ENCODE measurements at regions not wholly inside any gene's neighbourhood (a gene's known extent, or its start where the extent isn't known, plus 50 kb on each side); places are given as distances from the start of the nearest gene placed in this dataset.
A peak's percentile ranks its signal among the peaks of the same experiment; 100 is the strongest.
"Not testable (repeated sequence)": the region's sequence is repeated elsewhere in the genome, so short reads cannot be mapped to it uniquely, and the experiment has no call there.

DNA sequence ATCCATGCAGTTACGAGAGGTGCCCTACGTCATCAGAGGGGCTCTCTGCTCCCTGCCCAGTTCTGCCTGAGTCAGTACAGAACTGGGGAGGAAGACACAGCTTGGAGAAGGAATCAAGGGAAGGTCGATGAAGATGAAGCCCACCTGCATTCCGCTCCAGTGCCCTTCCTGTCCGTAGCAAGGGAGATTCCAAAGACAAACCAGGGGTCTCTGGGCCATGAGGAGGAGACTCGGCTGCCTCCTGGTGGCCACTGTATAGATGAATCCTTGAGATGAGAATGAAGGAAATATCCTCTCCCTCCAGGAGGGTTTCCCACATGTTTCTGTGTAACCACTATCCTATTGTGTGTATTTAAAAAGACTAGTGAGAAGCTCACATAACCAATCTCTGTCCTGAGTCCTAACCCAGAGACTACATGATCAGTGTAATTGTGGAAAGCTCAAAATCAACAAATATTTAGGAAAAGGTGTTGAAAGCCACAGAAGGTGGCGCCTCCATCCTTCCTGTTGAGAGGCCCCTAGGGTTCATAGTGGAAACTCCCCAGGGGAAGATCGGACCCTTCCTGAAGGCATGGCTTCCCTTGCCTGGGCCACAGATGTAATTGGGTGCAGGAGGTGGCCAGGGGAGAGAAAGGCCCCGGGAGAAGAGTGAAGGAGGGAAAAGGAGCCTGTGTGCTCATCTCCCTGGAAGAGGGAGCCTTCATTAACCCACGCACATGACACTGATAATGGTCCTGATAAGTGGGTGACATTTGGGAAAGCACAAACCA, 67.0 kb upstream of the LYZL2 start:
- not testable (repeated sequence) for DNase-seq

DNA sequence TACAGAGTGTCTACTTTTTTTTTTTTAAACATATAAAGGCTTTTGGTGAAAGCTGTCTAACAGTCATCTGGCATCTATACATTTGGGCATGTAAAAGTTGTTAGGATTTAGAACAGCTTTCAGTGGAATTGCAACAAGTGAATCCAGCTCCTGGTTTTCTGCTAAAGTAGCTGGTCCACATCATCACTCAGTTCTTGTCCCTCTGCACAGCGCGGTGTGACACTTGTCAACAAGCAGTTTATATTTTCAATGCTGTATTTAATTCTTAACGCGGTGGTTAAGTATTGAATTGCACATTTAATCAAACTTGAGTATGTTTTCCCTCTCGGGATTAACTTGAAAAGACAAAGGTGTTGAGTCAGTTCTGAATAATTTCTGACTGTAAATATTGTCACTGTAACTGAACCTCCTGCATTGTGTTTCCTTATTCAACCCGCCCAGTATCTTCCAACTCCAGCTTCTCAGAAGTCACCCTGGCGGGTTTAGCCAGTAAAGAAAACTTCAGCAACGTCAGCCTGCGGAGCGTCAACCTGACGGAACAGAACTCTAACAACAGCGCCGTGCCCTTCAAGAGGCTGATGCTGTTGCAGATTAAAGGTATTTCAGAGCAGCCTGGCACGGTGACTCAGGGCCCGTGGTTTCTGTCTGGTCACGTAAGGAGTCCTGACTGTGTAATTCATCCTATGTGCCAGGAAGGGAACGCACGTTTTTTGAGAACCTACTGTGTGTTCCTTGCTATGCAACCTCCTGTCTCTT, 66.1 kb upstream of the LYZL2 start:
- not testable (repeated sequence) for DNase-seq

DNA sequence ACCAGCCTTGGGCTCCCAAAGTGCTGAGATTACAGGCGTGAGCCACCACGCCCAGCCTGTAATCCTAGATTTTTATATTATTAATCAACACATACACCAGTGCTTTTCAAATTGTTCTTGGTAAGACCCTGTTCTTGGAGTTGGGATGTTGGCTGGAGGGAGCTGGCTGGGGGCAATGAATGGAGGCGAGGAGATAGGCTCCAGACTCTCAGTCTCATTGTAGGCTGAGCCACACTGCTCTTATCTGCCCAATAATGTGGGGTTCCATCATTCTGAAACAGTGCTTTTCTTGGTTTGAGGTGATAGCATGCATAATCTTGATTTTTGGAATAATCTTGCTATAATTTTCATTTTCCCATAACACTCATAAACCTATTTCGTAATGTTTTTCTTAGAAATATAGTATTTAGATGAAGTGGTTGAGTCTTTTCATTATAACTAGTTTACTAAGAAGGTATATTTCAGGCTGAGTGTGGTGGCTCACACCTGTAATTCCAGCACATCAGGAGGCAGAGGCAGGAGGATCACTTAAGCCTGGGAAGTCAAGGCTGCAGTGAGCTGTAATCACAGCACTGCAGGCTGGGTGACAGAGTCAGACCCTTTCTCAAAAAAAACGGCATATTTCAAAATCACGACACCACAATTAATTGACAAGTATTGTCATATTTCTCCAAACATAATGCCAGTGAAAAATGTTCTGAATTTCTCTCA, 65.1 kb upstream of the LYZL2 start:
- DNase-seq: no peak

DNA sequence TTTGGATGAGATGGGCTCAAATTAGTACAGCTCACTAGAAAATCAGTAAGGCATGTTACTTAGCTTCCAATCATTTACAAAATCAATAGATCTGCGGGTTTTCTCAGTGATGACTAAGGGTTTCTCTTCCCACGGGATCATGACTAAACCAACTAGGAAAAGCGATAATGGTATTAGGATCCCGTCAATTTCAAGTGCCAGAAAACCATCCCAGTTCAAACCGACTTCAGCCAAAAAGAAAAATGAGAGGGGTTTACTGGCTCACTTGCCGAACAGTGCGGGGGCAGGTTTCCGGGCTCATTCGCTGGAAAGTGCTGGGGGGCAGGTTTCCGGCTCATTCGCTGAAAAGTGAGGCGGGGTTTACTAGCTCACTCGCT, 62.1 kb upstream of the LYZL2 start:
- no peak for DNase-seq

DNA sequence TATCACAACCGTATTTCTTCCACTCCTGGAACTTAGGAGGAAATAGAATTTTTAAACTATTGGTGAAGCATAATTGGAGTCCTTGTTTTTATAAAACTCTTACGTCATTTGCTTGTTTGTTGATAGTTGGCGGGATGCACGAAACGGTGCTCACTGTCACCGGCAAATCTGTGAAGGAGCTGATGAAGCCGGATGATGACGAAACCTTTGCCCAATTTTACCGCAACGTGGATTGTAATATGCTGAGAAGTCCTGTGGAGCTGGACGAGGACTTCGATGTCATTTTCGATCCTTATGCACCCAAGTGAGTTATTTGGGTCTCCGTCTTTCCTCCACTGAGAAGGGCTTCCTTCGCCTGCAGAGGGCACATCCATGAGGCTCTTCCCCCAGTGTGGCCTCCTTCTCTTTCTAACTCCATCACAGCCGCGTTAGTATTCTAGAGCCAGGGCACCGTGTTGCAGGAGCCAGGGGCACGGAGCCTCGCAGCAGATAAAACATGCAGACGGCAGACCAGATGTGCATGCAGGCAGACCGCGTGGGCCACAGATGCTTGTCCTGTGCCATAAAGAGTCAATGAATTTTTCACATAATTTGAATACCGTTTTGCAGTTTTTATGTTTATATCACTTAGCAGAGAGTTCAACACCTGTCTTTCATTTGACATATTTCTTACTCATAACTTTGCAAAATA, 61.5 kb upstream of the LYZL2 start:
- not testable (repeated sequence) for DNase-seq

DNA sequence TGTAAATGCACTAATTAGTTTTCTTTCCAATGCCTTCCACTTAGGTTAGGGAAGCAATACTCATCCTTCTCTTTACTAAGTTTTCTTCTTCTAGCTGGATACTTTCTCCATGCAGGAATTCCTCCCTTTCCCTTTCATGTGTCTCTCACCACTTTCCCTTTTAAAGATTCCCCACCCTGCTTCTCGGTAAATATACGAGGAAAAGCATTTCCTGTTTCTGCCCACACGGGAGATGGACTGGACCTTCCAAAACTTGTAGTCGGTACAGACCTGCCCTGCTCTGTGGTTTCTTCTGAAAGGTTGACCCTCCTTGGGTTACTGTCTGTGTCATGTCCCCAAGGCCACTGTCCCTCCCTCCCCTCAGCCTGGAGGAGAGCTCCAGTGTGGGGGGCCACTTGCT, 58.9 kb upstream of the LYZL2 start:
- no peak for DNase-seq

DNA sequence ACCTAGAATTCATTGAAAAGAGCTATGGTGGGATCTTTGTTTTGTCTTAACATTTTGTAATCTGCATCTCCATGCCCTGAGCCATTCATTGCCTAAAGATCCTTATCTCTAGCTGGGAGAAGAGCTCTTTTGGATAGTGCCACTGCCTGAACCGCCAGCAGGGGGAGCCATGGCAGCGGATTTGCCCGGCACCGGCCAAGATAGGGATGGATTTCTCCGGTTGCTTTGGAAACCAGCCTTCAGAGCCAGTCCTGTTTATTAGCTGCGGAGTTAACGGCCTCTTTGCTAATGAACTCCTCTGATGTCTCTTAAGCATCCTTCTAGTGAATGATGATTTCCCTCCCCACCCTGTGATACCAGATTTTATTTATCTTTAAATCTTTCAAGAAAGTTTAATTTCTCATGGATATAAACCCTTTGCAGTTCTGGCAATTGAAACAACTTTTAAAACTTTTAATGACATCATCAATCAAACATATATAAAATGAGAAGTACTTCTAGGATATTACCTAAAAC, 58.2 kb upstream of the LYZL2 start:
- DNase-seq: peak; percentile 36 to 73

DNA sequence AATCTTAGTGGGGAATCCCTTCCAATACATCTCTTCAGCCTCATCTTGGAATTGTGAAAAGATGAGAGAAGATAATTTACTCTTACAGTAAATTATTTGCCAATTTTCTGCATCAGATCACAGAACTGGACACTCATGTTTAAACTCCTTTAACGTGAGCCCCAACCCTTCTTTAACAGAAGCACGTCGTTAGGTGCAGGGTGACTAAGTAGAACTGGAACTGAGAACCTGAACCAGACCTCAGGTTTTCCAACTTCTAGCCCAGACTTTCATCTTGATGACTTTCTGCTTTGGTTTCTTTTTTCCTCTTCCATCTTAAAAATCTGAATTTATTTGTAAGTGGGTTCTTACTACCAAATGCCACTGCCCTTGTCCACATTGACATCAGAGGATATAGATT, 57.2 kb upstream of the LYZL2 start:
- no peak for DNase-seq

DNA sequence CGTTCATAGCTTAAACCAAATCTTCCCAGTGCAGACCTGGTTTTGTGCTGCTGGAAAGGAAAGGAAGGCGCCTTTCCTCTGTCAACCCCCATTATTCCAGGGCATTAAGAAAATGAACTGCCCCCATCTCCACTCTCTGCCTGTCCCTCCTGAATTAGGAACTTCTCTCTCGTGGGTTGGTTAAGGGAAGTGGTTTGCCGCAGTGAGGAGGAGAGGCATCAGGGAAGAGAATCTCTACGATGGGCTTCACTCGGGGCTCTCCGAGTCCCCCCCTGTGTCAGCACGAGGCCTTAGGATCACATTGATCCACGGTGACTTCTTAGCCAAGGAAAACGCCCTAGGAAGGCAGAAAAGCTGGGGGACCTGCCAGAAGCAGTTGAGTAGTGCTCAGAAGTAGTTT, 53.9 kb upstream of the LYZL2 start:
- DNase-seq: no peak

DNA sequence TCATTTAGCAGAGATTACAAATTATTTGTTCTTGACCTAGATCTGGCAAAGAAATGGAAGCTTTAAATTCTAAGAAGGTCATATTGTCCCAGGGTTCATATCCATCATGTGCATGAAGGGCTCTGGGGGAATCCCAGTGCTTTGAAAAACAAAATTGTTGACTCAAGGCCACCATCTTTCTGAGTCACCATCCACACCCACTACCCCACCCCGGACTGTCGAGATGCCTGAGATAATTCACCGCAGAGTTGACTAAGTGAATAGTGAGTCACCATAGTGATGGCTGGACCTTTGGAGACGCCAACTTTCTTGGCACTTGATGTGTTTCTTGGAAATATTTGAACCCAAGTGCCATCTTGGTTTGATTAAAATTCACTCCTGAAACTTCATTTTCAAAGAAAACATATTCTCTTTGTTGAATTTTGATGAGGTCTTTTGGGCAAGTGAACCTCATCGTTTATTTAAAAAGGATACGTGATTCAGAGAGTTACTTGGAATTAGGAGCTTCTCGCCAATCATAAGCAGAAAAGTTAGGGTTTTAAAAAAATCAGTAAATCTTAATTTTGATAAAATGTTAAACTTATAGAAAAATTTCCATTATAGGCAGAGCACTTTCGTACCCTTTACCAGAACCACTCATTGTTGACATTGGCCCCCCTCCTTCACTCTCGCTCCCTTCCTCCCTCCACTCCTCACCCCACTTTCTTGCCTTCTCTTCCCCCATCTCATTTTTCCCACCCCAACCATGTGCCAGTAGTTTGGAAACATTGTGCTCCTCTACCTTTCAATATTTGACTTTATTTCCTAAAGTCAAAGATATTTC, 53.0 kb upstream of the LYZL2 start:
- DNase-seq: not testable (repeated sequence)

DNA sequence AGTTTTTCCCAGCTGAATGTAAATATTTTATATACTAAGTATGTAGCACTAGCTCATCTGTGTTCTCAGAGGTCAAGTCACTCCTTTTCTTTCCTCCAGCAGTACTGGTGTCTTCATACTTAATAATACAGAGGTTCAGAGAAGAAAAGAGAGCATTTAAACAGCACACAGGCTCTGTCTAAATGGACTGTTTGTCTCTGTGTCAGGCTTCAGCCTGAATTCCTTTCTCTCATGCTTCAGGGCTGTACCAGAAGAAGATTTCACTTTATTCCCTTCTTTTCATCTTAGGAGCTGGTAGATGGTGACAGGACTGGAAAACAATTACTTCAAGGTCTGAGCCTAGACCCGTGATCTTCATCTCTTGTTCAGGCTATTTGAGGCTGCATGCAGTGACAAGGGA, 51.4 kb upstream of the LYZL2 start:
- no peak for DNase-seq

Measured in NCI-H526 (cell line).